DMS 273 (cell line): ENCODE measurements at regions not wholly inside any gene's neighbourhood (a gene's known extent, or its start where the extent isn't known, plus 50 kb on each side); places are given as distances from the start of the nearest gene placed in this dataset.
"Not testable (repeated sequence)": the region's sequence is repeated elsewhere in the genome, so short reads cannot be mapped to it uniquely, and the experiment has no call there.

ENCODE experiments used
- DNase-seq: peaks from one replicate; lab custom pipeline; 2025; ENCODE audit not compliant: unreplicated experiment; lab: John Stamatoyannopoulos, UW

DNA sequence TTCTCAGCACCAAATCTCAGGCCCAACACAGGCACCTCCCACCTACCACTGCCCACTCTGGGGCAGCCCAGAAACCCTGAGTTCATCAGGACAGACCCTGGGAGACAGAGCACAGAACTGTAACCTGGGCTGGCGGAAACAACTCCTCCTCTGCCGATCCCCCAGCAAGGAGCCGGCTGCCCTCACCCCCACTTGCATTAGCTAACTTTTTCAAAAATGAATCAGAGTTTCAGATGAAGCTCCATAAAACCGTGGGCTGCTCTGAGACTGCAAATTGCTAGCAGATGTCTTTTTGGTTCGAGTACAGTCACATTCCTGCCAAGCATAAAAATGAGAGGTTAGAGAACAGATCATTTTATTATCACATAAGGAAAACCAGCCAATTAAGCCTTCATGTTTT is 93.4 kb upstream of the PARD3 start:
- peak; percentile 21 for DNase-seq

DNA sequence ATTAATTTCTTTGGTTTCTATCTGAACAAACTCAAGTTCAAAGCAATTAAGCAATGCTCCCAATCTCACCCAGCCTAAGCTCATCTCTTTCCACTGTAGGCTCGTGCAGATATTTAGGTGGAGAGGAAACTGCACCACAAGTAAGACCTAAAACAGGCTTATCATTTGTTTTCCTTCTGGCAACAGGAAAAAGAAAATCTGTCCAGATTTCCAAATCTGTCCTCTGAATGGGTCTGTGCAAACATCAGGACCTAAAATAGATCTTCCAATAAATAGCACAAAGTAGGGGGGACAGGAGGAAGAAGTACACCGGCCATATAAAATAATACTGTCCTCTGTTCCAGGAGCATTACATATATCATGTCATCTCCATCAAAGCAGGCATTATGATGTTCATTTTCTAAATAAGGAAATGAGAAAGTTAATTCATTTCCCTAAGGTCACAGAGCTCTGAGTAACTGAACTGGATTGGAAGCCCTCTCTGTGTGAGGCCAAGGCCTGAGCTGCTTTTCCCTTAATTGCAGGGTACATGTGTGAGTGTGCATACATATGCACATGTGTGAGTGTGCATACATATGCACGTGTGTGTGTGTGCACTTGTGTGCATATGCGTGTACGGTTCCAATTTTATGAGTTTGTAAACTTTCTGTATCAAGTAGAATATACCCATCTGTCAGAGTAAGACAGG is 92.8 kb upstream of the PARD3 start:
- no peak for DNase-seq

DNA sequence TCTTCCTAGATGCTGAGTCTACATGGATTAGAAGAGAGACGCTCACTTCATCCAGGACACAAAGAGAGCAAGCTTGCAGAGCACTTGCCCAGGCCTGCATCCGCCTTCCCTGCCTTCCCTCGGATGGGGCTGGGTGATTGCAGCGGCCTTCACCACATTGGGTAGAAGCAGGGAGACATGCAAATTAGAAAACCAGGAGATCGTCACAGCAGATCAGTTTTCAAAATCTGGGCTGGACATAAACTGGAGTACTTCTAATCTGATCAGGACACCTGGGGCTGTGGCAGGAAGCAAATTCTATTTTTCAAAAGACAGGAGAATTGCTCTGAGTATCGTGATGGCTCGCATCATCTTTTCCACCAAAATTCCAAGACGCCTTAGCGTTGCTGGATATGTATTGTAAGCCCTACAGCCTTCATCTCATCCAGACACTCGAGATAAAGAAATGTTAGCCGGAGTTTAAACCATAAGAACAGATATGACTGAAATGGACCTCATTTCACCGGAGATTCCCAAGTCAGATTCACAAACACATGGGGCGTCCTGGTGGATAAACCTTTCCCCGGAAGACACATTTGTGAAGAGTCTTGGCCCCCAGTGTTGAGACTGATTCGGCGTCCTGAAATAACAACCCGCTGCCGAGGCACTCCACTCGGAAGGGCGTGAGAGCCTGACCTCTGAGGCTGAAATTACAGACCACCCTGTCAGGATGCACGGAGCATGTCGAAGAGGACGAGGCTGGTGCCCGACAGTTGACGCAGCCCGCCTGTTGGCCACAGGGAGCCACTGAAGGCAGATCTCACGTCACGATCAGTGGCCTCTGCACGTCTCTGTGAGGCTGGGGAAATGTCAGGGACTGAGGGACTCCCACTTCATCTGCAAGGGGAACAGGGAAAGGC is 91.2 kb upstream of the PARD3 start:
- peak; percentile 82 for DNase-seq

DNA sequence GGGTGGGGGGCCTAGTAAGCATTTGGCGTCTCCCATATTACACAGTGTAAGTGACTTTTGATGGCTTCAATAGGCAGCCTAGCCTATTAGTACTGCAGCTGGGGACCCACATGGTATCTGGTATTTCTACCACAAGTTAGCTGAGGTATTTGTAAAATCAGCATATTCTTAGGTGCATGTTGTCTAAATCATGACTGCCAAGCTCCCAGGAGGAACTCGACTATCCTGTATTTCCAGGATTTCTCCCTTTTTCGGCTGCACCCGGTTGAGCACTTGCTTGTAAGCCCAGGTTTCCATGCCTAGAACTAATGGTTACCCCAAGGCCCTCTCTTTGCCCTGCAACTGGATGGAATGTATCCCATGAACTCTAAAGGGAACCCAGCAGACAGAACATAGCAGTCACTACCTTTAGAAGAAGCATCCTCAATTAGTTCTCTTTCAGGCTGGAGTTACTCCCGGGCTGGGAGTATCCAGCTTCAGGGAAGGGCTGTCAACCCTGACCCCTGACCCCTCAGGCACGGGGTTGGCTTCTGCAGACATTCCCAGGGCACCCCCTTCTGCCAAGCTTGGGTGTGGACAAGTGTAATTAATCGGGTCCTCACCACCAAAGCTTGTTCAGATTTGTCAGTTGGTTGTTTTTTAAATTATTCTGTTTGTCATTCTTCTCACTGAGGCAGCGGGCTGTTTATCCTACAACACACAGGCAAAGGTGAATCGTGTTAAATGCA is 90.3 kb upstream of the PARD3 start:
- no peak for DNase-seq

DNA sequence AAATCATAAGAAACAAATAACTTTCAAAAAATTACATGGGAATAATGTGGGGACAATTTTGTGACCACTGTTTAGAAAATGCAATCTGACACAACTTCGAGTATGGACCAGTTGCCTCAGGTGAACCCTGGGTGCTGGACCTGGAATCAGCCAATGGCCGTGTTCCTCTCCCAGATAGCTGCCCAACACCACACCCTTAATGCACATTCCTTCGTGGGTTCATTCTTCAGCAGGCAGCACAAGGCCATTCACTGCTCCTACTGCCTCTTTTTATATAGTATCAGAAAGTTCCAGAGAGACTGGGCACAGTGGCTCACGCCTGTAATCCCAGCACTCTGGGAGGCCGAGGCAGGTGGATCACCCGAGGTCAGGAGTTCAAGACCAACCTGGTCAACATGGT is 89.1 kb upstream of the PARD3 start:
- no peak for DNase-seq

DNA sequence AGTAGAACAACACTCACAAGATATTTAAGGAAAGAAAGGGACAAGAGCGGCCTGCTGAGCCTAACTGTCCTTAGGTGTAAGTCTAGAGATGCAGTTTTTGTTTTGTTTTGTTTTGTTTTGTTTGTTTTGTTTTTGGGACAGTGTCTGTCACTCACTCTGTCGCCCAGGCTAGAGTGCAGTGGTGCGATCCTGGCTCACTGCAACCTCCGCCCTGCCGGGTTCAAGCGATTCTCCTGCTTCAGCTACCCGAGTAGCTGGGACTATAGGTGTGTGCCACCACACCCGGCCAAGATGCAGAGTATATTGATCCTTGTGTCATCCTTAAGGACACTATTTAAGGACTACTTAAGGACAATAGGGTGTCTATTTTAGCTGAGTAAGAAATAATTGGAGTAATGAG is 84.1 kb upstream of the PARD3 start:
- no peak for DNase-seq

DNA sequence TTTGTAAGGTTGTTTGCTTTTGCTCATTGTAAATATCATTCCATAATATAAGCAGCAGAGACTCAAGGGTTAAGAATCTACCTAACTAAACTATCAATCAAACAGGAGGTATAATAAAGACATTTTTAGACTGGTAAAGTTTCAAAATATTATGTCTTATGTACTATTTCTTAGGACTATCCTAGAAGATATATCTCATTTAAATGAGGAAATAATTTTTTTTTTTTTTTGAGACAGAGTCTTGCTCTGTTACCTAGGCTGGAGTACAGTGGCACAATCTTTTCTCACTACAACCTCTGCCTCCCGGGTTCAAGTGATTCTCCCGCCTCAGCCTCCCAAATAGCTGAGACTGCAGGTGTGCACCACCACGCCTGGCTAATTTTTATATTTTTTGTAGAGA is 80.9 kb upstream of the PARD3 start:
- no peak for DNase-seq

DNA sequence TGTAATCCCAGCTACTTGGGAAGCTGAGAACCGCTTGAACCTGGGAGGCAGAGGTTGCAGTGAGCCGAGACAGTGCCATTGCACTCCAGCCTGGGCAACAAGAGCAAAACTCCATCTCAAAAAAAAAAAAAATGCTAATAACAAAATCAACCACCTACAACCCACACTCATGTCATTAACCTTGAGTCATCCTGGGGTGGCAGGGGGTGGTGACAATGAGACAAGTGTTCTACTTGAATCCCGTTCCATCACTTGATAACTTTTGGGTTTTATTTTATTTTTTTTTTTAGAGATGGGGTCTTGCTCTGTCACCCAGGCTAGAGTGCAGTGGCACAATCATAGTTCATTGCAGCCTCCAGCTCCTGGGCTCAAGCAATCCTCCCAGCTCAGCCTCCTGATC is 80.0 kb upstream of the PARD3 start:
- DNase-seq: not testable (repeated sequence)

DNA sequence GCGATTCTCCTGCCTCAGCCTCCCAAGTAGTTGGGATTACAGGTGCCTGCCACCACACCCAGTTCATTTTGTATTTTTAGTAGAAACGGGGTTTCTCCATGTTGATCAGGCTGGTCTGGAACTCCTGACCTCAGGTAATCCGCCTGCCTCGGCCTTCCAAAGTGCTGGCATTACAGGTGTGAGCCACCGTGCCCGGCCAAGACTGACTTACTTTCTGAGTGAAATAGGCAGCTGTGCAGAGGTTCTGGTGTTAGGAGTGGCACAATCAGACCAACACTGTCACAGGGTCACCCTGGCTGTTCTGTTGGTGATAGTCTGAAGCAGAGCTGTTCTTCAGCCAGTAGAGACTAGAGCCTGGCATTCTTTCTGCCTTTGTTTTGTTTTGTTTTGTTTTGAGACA is 77.4 kb upstream of the PARD3 start:
- DNase-seq: not testable (repeated sequence)

DNA sequence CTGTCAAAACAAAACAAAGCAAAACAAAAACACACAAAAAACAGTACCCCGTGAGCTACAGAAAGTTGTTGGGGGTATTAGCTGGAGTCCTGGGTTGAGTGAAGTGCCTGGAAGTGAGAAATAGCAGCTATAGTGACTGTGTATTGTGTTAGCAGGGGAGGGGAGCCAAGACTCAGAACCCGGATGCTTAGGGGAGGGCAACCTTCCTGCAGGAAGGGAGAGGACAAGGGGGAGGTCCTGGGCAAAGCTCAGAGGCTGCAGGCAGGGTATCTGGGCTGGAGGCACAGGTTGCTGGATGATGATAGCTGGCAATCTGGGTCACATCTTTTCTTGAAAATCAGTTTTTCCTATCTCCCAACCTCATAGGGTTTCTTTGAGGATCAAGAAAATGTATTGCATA is 75.8 kb upstream of the PARD3 start:
- no peak for DNase-seq

DNA sequence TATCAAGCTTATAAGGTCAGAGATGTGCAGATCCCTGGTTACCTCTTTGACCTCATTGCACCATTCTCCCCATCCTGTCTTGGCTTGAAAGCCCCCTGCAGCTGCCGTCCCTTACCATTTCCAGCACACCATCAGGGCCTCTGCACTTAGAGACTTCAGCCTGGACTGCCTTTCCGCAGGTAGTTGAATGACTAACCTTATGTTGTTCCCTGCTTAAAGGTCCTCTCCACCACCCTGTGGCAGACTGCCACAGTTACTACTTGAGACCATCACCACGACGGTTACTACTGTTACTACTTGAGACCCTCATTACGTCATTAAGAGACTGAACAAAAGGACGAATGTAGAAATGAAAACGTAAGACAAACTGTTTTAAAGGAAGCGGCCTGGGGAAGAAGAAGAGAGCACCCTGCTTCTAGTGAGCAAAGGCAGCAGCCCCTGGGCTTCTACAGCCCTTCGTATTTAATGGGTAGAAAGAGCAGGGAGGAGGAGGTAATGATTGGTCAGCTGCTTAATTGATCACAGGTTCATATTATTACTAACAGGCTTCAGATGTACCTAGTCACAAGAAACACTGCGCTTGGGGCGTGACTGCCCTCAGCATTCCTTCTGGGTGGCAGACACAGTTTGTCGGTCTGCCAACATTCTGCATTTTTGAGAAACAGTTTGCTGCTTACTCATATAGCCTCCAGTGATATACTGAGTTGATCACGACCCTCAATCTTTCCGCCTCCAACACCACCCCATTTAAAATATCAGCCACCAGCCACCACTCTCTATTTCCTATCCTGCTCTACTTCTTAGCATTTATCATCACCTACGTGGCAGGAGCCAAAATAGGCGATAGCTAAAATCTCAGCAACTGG is 74.1 kb upstream of the PARD3 start:
- no peak for DNase-seq

DNA sequence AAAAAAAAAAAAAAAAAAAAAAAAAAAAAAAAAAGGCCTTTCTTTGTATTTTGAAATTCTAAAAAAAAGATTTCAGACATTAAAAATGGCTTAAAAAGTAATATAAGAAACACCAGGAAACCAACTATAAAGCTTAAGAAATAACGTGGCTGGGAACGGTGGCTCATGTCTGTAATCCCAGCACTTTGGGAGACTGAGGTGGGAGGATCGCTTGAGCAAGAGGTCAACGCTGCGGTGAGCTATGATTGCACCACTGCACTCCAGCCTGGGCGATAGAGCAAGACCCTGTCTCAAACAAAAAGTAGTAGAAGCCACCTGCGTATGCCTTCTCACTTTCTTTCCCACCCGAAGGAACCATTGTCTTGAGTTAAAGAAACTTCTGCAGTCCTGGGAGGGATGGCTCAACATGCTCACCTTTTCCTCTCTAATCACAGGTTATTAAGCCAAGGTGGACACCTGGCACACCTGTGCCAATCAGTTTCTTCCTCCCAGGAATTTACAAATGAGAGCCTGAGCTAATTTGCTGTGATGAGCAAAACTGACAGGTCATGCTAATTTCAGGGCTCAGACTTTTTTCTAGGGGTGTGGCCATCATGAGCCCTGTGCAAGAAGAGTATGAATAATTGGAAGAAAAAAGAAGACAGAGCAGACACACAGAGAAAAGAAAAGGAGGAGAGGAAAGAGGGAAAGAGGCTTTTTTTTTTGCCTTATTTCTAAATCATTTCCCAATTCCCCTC is 72.0 kb upstream of the PARD3 start:
- no peak for DNase-seq

DNA sequence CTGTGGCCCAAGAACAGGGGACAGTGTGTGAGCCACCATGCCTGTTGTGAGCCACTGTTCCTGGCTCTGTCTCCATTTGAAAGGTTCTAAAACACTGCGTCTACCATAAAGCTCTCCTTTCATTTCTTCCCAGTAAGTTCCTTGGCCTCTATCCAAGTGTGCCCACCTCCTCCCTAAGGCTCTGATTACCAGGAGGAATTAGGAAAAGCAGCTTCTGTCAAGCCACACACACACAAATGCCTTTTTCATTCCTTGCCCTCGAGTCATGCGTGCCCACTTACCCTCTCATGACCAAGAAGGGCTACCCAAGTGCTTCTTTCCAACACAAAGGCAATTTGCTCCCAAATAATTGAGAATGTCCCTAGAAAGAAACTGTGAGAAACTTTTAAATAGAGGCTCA is 70.8 kb upstream of the PARD3 start:
- DNase-seq: peak; percentile 12

DNA sequence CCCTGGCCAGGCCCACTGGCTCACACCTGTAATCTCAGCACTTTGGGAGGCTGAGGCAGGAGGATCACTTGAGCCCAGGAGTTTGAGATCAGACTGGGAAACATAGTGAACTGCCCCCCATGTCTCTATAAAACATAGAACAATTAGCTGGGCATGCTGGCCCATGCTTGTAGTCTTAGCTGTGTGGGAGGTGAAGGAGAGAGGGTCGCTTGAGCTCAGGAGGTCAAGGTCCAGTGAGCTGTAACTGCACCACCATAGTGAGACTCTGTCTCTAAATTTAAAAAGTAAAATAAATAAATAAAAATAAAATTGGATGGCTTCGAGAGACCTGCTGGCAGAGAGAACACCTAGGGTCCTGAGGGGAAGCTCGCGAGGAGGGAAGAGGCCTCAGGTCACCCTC is 69.9 kb upstream of the PARD3 start:
- DNase-seq: no peak

DNA sequence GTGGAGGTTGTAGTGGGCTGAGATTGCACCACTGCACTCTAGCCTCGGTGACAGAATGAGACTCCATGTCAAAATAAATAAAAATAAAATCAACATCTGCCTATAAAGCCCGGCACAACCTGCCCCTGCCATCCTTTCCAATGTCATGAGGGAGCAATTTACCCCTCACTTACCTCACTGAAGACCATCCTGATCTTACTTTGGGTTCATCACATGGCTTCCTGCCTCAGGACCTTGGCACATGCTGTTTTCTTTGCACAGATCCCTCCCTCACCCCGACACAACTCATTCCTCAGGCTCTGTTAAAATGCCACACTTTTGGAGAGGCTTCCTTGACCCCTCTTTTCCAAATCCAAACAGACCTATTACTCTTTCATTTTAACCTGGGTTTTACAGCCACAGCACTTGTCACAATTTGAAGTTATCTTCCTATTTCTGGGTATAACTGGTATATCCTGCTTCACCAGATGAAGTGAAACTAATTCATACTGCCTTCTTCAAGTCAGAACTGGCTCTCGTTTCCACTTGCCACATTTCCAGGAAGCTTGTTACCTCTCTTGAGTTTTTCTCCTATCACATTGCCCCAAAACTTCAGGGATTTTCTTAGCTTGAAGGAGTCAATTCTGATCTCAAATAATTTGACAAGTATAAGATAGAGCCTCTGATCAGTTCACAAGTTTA is 69.3 kb upstream of the PARD3 start:
- DNase-seq: no peak

DNA sequence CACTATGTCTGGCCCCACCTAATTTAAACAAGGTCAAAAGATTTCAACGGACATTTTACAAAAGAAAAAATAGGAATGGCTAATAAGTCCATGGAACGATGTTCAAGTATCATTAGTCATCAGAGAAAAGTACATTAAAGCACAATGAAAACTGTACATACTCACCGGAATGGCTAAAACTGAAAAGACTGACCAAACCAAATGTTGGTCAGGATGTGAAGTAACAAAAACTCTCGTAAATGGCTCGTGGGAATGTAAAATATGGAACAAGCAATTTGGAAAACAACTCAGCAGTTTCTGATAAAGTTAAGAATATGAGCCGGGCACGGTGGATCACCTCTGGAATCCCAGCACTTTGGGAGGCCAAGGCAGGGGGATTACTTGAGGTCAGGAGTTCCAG is 65.7 kb upstream of the PARD3 start:
- no peak for DNase-seq

DNA sequence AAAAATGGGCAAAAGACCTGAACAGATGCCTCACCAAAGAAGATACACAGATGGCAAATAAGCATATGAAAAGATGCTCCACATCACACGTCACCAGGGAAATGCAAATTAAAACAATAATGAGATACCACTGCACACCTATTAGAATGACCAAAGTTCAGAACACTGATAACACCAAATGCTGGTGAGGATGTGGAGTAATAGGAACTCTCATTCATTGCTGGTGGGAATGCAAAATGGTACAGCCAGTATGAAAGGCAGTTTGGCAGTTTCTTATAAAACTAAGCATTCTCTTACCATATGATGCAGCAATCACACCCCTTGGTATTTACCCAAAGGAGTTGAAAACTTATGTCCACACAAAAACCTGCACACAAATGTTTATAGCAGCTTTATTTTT is 63.6 kb upstream of the PARD3 start:
- peak; percentile 14 for DNase-seq

DNA sequence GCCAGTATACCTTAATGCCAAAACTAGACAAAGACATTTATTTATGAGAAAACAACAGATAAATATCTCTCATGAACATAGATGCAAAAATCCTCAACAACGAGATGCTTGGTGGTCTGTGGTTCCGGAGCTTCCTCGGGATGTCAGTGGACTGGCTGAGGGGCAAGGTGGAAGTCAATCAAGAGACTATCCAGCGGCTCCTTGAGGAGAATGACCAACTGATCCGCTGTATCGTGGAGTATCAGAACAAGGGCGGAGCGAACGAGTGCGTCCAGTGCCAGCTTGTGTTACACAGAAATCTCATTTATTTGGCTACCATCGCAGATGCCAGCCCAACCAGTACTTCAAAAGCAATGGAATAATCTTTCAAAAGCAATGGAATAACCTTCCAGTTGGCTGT is 60.0 kb upstream of the PARD3 start:
- DNase-seq: no peak

DNA sequence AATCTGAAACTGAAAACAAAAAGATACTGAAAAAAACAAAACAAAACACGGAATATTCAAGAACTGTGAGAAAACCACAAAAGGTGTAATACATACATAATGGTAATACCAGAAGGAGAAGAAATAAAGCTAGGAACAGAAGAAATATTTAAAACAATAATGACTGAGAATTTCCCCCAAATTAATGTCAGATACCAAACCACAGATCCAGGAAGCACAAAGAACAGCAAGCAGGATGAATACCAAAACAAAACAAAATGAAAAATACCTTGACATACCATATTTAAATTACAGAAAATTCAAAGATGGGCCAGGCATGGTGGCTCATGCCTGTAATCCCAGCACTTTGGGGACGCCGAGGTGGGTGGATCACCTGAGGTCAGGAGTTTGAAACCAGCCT is 57.7 kb upstream of the PARD3 start:
- no peak for DNase-seq
